GM18511 (cell line): ENCODE measurements at regions not wholly inside any gene's neighbourhood (a gene's known extent, or its start where the extent isn't known, plus 50 kb on each side); places are given as distances from the start of the nearest gene placed in this dataset.
"Not testable (repeated sequence)": the region's sequence is repeated elsewhere in the genome, so short reads cannot be mapped to it uniquely, and the experiment has no call there.

ENCODE experiments used
- ATAC-seq: cut with Tn5 transposase; IDR thresholded peaks from one replicate; pipeline ENCODE4 v1.9.1; 2021; ENCODE audit warnings: mild to moderate bottlenecking, moderate library complexity; ENCODE audit not compliant: unreplicated experiment

DNA sequence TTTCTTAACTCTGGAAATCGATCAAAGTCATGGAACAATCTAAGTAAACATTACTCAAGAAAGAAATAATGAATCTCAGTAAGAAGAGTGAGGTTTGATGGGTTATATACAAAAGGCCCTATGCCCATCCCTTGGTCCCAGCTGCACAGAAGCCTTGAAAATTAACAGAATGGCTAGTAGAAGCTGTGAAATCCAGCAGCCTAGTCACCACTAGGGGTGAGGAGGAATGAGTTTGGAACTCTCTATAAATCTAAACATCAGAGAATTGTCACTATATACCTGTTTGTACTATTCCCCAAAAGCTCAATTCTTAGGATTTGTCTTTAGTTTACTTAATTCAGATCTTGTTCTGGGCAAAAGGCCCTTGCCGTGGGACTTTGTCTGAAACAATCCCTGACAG is 313.9 kb upstream of the GRID2 start:
- ATAC-seq = no peak

DNA sequence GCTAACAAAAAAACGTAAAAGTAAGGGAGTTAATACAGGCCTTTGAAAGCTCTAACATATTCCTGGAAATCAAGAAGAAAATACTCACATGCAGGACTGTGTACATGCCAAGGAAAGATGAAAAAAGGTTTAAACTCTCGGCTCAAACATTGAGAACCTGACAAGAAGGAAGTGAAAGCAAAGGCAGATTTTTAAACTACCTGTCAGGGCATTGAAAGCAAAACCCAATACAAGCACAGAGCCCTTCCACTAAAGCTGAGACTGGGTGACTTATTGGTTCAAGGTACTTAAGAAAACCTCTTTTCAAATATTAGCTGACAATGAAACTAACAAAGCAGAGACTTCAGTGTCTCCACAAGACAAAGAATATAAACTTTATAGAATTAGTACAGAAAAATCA is 313.0 kb upstream of the GRID2 start:
- ATAC-seq = peak; percentile 56

DNA sequence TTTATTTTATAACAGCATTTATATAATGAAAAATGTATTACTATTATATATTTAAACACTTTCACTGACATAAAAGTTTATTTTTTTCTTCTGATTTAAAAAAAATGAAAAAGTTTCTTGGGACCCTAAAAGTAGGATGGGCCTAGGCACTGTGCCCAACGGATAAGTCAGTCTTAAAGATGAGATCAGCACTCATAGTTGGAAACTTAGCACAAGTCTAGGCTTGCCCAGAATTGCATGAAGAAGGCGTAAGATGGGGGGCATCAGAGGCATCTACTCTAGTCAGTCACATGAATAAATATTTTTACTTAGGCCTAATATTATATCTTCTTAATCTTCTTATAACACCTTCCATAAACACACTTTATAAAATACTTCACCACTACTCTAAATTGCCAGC is 306.7 kb upstream of the GRID2 start:
- no peak for ATAC-seq

DNA sequence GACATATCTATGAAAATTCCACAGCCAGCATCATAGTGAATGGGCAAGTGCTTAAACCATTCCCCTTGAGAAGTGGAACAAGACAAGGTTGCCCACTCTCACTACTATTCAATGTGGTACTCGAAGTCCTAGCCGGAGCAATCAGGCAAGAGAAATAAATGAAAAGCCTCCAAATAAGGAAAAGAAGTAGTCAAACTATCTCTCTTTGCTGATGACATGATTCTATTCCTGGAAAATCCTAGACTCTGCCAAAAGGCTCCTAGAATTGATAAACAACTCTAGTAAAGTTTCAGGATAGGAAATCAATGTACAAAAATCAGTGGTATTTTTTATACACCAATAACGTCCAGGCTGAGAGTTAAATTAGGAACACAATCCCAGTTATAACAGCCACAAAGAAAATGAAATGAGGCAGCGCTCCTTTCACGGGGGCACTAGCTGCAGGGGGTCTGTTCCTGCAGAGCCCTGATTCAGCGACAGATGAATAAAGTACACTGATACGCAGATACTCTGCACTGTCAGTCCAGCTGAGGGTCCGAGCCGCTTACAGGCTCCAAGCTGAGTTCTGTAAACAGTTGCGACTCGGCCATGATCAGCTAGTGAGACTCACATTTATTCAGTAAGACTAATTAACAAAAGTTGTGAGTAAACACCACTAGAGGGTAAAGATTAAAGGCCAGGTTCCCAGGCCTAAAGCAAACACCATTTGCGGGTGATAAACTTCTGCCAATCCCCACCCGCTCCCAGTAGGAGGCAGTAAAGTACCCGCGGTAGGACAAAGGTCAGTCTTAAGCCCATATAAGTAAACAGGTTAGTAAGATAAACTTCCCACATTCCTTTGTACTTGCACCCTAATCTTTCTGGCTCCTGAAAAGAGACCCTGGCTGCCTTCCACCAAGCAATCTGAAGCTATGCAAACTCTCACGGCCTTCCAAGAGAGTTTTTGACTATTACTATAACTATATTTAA is 290.6 kb upstream of the GRID2 start:
- no peak for ATAC-seq

DNA sequence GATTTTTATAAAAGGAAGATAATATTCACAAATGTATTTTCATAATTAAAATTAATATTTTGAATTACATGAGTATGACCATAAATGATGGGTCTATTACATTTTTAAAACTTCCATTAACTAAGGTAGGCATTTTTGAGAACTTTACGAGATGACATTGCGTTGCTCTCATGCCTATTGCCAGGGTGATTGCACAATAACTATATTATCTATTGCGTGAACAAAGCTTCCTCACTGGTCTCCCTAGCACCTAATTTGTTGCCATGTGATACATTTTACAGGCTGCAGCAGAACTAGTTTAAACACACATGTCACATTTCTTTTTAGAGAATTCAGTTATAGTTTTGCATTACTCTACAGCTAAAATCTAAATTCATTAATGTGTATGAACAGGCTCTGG is 289.7 kb upstream of the GRID2 start:
- no peak for ATAC-seq

DNA sequence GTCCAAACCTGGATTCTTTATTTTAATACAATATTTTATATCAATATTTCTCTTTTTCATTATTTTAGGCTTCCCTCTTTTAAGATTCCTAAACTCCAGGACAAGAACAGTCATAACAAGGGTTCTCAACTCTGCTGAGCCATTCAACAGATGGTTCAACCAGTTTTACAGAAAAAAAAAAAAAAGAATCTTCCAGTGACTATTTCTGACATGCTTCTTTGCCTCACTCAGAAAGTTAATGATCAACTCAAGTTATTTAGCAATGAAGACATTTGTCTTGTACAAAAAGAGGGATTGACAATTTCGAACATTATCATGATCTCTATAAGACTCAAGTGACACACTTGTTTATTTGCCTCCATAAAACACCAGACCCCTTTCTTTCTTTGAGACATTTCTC is 282.6 kb upstream of the GRID2 start:
- no peak for ATAC-seq

DNA sequence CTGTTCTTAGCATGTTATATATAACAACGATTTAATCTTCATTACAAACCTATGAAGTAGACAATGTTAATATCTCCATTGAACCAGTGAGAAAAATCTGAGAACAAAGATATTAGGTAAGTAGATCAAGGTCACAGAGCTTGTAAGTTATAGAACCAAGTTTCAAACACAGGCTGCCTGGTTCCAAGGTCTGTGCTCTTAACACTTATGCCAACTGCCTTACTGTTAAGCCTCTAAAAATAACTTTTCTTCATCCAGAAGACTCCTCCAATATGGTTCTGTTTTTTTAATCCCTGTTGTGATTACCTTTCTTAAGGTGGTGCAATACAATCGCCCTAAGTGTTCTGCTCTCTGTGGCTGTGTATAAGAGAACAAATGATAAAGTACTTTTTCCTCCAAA is 282.0 kb upstream of the GRID2 start:
- no peak for ATAC-seq

DNA sequence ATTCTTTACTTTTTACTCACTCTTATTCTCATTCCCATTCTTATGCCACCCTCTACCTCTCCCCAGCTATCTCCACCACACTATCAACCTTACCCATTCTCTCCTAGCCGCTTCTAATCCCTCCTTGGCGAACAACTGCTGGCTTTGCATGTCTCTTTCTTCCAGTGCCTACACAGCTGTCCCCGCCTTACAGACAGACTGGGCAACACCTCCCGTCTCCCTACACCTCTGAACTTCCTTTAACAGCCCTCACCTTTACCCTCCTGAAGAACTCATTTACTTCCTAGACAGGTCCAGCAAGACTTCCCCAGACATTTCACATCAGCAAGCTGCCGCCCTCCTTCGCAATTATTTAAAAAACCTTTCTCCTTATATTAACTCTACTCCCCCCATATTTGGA is 274.9 kb upstream of the GRID2 start:
- ATAC-seq = not testable (repeated sequence)

DNA sequence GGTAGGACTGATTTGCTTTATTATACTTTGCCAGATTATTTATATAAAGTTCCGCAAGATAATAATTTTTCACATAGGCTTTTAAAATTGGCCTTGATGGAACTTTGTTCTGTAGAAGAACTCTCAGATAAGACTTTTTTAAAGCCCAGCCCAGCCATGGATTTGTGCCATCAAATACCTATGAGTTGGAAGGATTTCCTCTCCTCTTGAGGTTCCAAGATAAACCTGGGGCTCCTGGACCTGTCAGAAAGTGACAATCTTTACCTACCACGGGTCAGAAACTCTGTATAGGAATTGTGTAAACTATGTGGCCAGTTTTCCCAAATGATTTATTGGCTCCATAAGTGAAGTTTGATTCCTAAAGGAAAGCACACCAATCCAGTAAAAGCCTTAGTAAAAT is 271.9 kb upstream of the GRID2 start:
- ATAC-seq = no peak

DNA sequence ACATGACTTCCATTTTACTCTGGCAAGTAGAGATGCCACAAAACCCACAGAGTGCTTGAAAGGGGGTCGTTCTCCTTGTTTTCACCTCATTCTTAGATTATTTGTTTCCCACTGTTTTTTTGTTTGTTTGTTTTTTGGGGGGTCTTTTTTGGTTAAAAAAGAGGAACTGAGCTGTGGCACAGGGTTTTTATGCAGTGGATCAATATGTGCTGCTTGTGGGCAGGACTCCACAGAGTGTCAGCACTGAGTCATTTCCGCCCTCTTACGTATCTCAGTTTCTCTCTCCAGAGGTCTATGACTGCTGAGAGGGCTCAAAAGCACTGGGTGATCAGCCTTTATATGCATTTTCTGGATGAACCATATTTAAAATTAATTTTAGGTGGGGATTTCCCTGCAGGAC is 268.1 kb upstream of the GRID2 start:
- ATAC-seq = no peak

DNA sequence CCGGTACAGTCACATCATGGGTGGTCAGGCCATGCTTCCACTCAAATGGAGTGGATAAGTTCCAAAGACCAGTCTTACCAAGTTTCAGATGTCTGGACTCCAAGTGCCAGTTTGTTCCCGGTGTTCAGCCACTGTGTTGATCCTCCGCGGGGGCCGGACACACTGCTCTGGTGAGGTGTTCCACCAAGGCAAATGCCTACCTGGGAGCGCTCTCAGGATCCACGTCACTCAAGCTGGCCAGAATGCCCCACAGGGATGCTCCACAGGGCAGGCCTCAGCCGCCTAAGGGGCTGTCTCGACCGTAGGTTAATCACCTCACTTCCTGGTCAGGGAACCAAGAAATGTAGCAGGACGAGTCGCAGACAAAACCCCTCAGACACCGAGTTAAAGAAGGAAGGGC is 258.0 kb upstream of the GRID2 start:
- ATAC-seq = no peak

DNA sequence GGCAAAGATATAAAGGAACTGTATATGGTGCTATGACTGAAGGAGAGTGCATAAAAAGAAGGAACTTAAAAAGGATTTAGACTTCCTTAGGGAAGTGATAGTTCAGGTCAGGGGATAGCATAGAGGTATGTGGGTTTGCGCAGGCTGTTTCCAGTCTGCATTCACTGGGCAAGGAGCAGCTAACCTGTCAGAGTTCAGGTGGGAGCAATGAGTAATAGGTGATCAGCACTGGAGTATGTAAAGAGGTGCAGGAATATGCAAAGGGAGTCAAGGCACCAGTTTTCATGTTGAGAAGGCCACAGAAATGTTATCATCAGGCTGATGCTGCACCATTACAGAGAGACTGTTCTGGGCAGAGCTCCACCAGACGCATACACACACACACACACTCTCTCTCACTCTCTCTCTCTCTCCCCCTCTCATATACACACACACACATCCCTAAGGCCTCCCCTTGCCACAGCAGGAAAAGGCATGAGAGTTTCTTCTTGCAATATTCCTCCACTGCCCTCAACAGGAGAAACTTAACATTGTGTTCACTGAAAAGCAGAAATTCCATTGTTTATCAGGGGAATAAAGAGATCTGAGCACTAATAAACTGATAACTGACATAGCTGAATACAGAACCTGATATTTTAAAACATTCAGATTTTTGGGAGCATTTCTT is 256.4 kb upstream of the GRID2 start:
- ATAC-seq = no peak

DNA sequence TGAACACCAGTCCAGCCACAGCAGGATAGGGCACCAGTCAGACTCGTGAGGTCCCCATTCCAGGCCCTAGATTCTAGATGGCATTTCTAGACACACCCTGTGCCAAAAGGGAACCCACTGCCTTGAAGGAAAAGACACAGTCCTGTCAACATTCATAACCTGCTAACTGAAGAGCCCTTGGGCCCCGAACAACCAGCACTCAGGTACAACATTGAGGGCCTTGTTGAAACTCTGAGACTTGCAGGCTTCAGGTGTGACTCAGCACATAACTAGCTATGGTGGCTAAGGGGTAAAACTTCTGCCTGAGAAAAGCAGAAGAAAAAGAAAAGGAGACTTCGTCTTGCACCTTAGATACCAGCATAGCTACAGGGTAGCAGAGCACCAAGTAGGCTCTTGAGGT is 252.9 kb upstream of the GRID2 start:
- ATAC-seq = no peak

DNA sequence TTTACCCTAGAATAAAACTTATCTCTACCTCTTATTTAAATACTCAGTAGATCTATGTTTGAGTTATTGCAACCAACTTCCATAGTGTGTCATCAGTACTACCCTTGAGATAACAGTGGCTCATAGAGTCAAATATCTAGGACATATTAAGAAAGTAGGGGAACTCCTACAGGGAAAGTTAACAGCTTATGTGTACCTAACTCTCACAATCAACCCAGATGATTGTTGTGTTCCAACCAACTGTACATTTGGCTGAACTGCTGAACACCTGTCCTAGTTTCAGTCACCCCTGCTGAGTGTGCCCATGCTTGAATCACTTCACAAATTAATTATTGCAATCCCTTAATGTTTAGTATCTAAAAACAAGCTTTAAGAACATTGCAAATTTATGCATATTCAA is 244.2 kb upstream of the GRID2 start:
- no peak for ATAC-seq

DNA sequence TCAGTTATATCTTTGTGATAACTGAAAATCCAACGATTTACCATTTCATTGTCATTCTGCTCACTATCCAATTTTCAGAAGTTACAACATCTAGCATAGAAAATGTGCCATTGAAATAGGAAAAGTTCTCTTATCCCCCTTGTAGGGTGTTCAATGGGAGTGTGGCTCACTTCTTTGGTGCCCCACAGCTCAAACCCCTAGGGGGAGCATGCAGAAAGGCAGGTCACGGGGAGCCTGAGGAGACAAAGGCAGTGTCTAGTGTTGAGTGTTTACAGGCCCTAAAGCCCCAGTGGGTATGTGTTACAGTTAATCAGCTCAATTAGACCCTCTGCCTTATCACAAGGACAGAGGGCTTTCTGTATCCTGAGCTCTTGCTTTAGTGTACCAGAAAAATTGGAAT is 243.4 kb upstream of the GRID2 start:
- ATAC-seq = no peak

DNA sequence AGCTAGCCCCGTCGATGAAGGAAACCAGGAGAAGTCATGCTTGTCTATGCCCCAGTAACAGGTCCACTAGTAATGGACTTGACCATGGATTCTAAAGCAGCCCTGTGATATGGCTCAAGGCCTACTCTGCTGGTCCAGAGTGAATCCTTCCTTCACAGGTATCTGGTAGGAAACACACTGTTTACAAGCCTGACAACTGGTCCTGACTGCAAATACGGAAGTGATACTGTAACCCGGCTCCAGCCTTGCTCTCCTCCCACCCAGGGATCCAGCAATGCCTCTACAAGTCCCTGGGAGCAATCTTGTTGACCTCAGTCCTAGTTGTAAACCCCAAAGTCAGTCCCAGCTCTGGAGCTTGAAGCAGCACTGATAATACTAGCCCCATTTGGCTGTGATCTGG is 239.2 kb upstream of the GRID2 start:
- no peak for ATAC-seq

DNA sequence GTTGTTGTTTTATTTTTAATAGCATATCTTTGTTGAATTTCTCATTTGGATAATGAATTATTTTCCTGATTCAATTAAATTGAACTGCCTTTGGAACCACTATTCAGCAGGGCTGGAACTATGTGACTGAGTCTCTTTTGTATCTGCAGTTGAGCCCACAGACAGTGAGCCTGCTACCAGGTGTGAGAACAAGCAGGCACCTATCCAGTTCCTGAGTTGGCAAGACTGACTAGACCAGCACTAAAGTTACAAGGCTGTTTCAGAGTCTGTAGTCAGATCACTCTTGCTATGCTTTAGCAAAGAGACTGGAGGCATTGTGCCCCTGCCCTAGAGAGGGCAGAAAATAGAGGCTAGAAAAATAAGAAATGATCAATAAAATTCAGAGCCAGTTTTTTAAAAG is 237.3 kb upstream of the GRID2 start:
- no peak for ATAC-seq

DNA sequence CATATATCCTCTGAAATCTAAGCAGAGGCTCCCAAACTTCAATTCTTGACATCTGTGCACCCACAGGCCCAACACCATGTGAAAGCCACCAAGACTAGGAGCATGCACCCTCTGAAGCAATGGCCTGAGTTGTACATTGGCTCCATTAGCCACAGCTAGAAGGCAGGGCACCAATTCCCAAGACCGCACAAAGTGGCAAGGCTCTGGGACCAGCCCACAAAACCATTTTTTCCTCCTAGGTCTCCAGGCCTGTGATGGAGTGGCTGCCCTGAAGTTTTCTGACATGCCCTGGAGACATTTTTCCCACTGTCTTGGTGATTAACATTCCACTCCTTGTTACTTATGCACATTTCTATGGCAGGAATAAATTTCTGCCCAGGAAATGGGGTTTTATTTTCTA is 232.2 kb upstream of the GRID2 start:
- no peak for ATAC-seq

DNA sequence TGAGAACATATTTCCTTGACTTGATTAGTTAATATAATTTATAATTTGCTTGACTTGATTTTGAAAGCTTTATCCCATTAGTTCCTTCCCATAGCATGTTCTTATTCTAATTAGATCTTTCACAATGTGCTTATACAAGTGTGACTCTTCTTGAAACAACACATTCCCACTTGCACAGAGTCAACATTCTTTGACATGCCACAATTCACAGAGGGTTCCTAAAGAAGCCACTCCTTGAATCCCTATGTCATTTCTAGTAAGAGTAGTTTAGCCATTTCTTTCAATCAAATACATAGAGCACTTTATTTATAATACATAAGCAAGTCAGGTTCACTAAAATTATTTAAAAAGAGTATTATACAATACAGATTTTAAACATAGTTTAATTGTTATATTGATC is 228.9 kb upstream of the GRID2 start:
- no peak for ATAC-seq

DNA sequence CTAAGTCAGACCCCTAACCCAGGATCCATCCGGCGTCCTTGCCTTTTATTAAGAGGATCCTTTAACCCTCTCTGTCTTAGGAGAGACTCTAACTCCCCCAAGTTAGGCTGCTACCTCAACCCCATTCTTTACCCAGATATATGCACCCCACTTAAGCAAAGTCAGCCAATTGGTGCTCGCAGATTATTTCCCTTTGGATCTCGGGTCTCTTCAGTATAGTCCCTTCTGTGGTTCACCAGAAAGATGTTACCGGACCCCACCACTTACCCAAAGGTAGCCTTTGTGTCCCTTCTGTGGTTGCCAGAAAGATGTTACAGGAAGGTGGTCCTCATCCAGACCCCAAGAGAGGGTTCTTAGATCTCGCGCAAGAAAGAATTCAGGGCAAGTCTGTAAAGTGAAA is 212.9 kb upstream of the GRID2 start:
- no peak for ATAC-seq

DNA sequence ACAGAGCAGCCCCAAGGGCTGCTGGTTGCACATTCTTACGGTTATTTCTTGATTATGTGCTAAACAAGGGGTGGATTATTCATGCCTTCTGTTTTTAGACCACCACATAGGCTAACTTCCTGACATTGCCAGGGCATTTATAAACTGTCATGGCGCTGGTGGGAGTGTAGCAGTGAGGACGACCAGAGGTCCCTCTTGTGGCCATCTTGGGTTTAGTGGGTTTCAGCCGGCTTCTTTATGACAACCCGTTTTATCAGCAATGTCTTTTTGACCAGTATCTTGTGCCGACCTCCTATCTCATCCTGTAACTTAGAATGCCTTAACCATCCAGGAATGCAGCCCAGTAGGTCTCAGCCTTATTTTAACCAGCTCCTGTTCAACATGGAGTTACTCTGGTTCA is 212.4 kb upstream of the GRID2 start:
- peak; percentile 48 for ATAC-seq

DNA sequence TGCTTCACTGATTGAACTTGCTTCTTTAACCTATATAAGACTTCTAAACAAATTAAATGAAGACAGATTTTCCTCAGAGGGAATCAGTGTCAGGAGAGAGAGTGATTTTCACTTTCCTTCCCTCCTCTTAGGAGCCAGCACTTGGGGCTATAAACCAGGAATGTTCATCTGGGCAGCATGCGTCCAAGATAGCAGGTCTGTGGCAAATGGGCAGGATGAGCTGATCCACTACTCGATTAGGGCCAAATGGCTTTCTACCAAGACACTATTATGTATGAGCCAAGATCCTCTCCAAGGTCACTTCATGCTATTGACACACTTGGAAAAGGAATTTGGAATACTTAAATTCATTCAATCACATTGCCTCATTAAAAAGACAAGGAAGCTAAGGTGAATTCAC is 203.9 kb upstream of the GRID2 start:
- ATAC-seq = no peak
